T-helper 17 cell (primary cell): ENCODE measurements at regions not wholly inside any gene's neighbourhood (a gene's known extent, or its start where the extent isn't known, plus 50 kb on each side); places are given as distances from the start of the nearest gene placed in this dataset.
"Not testable (repeated sequence)": the region's sequence is repeated elsewhere in the genome, so short reads cannot be mapped to it uniquely, and the experiment has no call there.

Source experiments
- ATAC-seq: fragments of 150-1000 bp; cut with Tn5 transposase; 2 replicates; pipeline ENCODE4 v1.10.0; 2021; ENCODE audit warnings: mild to moderate bottlenecking, moderate library complexity
- DNase-seq, 3 donors: peaks; one replicate each; pipeline versions ENCODE4 v3.0.0 to v3.0.0-alpha.2; 2020 to 2021
- H3K9me3 ChIP-seq: one replicate; pipeline ENCODE4 v1.7.0; 2013; ENCODE audit warnings: low read length, mild to moderate bottlenecking; ENCODE audit not compliant: control insufficient read depth, poor library complexity, severe bottlenecking
- H3K27ac Mint-ChIP-seq: one replicate; pipeline ENCODE4 v1.8.0; 2022; ENCODE audit warnings: mild to moderate bottlenecking, moderate library complexity, mixed read lengths
- H3K27me3 Mint-ChIP-seq: one replicate; pipeline ENCODE4 v1.8.0; 2022; ENCODE audit warnings: mixed read lengths
- H3K36me3 Mint-ChIP-seq: one replicate; pipeline ENCODE4 v1.8.0; 2022; ENCODE audit warnings: low read depth, mixed read lengths
- H3K4me1 Mint-ChIP-seq: one replicate; pipeline ENCODE4 v1.8.0; 2022; ENCODE audit warnings: mild to moderate bottlenecking, mixed read lengths
- H3K4me3 Mint-ChIP-seq: one replicate; pipeline ENCODE4 v1.8.0; 2022; ENCODE audit warnings: mild to moderate bottlenecking, moderate library complexity, mixed read lengths

DNA sequence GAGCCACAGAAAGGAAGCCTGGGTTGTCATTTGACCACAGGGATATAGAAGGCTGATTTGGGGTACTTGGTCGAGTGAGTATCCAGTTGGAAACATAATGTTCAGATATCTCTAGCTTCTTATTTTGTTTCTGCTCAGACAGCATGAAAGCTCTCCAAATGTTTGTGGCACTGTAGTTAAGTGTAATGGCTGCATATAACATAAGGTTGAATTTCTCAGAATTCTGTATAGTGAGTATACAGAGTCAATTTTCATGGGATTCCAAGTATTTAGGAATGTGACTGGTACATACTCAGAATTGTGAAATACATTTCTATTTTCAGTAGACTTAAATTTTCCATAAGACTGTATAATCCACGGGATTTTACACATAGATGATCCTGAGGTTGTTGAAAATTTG, 2102.1 kb upstream of the RAG2 start:
- no peaks in the 10 kb centered on the region for H3K4me1 Mint-ChIP-seq
- H3K36me3 Mint-ChIP-seq, result no peaks in the 10 kb centered on the region
- no peak for ATAC-seq
- no peak overlapping the region for H3K27ac Mint-ChIP-seq
- no peak overlapping the region for H3K4me3 Mint-ChIP-seq
- H3K27me3 Mint-ChIP-seq, result no peaks in the 10 kb centered on the region
- no peak for DNase-seq
- H3K9me3 ChIP-seq, result no peaks in the 10 kb centered on the region

- Mint-ChIP-seq H3K4me1 (no peaks in the 10 kb centered on the region), H3K36me3 (no peaks in the 10 kb centered on the region), H3K27ac (no peak overlapping the region), H3K4me3 (no peak overlapping the region), H3K27me3 (no peaks in the 10 kb centered on the region)
- no peak for DNase-seq
- ATAC-seq, result no peak
- no peaks in the 10 kb centered on the region for H3K9me3 ChIP-seq
Measured at GRCh38 chr11:38693306-38693705, 2095.3 kb upstream of the RAG2 start.

- not testable (repeated sequence) for H3K36me3 Mint-ChIP-seq, ATAC-seq
Measured at GRCh38 chr11:38690211-38690610, 2092.2 kb upstream of the RAG2 start.

DNA sequence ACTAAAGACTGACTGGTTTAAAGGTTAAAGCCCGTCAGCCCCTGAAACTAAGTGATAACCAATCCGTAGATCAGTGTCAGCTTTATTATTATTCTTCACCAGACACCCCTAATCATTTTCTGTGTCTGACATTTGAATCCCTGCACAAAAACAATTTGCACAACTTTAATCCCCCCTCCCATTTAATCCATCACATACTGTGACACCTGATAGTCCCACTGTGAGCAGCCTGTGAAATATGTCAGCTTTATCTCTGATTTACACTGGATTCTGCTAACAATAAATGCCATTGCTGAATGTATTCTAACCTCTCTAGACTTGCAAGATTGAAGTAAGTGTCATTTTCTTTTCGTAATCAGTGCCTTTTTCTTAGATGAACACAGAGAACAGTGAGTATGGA, 2089.0 kb upstream of the RAG2 start:
- H3K27me3 Mint-ChIP-seq, result no peaks in the 10 kb centered on the region
- no peak for DNase-seq
- no peak overlapping the region for H3K4me3 Mint-ChIP-seq
- no peak overlapping the region for H3K27ac Mint-ChIP-seq
- no peaks in the 10 kb centered on the region for H3K9me3 ChIP-seq
- no peaks in the 10 kb centered on the region for H3K36me3 Mint-ChIP-seq
- no peaks in the 10 kb centered on the region for H3K4me1 Mint-ChIP-seq
- no peak for ATAC-seq

More at GRCh38 chr11:38690211-38690610, 2092.2 kb upstream of the RAG2 start:
- not testable (repeated sequence) for DNase-seq, H3K4me1 Mint-ChIP-seq, H3K27ac Mint-ChIP-seq, H3K4me3 Mint-ChIP-seq, H3K27me3 Mint-ChIP-seq, H3K9me3 ChIP-seq

- H3K9me3 ChIP-seq, result no peaks in the 10 kb centered on the region
- DNase-seq (no peak), ATAC-seq (no peak)
- Mint-ChIP-seq H3K36me3 (no peaks in the 10 kb centered on the region), H3K27ac (no peak overlapping the region), H3K27me3 (no peaks in the 10 kb centered on the region), H3K4me3 (no peak overlapping the region), H3K4me1 (no peaks in the 10 kb centered on the region)
Measured at GRCh38 chr11:38683484-38683883, 2085.4 kb upstream of the RAG2 start.

DNA sequence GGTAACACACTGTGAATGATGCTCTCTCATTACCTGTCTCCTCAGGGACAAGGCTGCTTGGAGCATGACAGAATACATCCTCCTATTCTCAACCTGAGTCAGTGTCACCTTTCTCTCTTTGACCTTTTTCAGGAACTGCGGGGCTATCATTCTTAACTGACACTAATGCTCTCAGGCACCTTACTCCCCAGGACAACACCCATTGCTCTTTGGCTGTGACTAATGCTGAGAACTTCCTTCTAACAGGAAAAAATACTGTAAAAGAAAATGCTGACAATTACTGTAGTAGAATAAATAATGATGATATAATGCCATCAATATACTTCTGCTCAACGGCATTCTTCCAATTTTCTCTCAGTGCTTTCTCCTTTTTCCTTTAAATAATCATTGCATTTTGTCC, 2082.7 kb upstream of the RAG2 start:
- H3K9me3 ChIP-seq, result no peaks in the 10 kb centered on the region
- Mint-ChIP-seq H3K4me1 (no peaks in the 10 kb centered on the region), H3K36me3 (no peaks in the 10 kb centered on the region), H3K4me3 (no peak overlapping the region), H3K27ac (no peak overlapping the region), H3K27me3 (no peaks in the 10 kb centered on the region)
- ATAC-seq (no peak), DNase-seq (no peak)

DNA sequence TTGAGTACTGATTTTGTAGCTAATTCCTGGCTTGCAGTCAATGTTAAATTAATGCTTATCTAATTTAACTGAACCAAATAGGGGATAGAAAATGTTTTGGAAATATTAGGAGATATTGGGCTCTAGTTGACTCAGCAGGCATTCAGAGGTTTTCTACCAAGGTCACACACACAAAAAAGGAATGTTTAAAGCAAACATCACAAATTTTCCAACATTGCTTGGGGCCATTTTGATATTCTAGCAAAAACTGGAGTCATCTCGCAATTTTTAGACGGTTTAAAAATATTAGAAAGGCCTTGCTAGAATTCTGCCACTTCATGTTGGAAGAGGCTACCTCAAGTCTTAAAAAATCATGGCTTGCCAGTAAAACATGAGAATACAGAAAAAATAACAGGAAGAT, 2082.1 kb upstream of the RAG2 start:
- no peaks in the 10 kb centered on the region for H3K27me3 Mint-ChIP-seq
- no peaks in the 10 kb centered on the region for H3K36me3 Mint-ChIP-seq

GRCh38 chr11:38672445-38672844, 2074.4 kb upstream of the RAG2 start:
- Mint-ChIP-seq H3K4me1 (no peaks in the 10 kb centered on the region), H3K4me3 (no peak overlapping the region), H3K27ac (no peak overlapping the region), H3K36me3 (no peaks in the 10 kb centered on the region), H3K27me3 (no peaks in the 10 kb centered on the region)
- ATAC-seq, result no peak
- no peak for DNase-seq
- no peaks in the 10 kb centered on the region for H3K9me3 ChIP-seq

More for the DNA sequence above, 2082.1 kb upstream of the RAG2 start:
- Mint-ChIP-seq H3K27ac (no peak overlapping the region), H3K4me3 (no peak overlapping the region), H3K4me1 (no peaks in the 10 kb centered on the region)
- no peak for DNase-seq
- H3K9me3 ChIP-seq, result no peaks in the 10 kb centered on the region
- no peak for ATAC-seq

GRCh38 chr11:38667359-38667758, 2069.3 kb upstream of the RAG2 start:
- Mint-ChIP-seq H3K4me1 (no peaks in the 10 kb centered on the region), H3K36me3 (no peaks in the 10 kb centered on the region), H3K27ac (no peak overlapping the region), H3K27me3 (no peaks in the 10 kb centered on the region), H3K4me3 (no peak overlapping the region)
- DNase-seq (no peak), ATAC-seq (no peak)
- H3K9me3 ChIP-seq, result no peaks in the 10 kb centered on the region

GRCh38 chr11:38648604-38649003, 2050.6 kb upstream of the RAG2 start:
- no peaks in the 10 kb centered on the region for H3K9me3 ChIP-seq
- Mint-ChIP-seq H3K27me3 (no peaks in the 10 kb centered on the region), H3K4me3 (no peak overlapping the region), H3K27ac (no peak overlapping the region), H3K4me1 (no peaks in the 10 kb centered on the region), H3K36me3 (no peaks in the 10 kb centered on the region)
- ATAC-seq (no peak), DNase-seq (no peak)

DNA sequence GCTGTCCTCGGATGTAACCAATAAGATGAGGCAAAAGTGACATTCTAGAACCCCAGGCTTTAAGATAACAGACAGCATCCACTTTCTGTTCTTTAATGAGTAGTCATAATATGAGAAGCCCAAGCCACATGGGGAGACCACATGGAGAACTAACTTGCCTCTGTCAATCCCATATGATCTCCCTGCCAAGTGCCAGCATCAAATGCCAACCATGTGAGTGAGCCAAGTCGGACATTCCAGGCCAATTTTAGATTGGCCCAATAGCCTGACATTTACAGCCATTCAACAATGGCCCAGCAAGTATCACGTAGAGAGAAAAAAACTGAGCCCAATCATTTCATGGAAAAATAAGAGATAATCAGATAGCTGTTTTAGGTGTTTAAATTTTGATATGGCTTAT, 2048.3 kb upstream of the RAG2 start:
- Mint-ChIP-seq H3K36me3 (no peaks in the 10 kb centered on the region), H3K27me3 (no peaks in the 10 kb centered on the region), H3K27ac (no peak overlapping the region), H3K4me1 (no peaks in the 10 kb centered on the region), H3K4me3 (no peak overlapping the region)
- no peak for DNase-seq
- ATAC-seq, result no peak
- no peaks in the 10 kb centered on the region for H3K9me3 ChIP-seq

DNA sequence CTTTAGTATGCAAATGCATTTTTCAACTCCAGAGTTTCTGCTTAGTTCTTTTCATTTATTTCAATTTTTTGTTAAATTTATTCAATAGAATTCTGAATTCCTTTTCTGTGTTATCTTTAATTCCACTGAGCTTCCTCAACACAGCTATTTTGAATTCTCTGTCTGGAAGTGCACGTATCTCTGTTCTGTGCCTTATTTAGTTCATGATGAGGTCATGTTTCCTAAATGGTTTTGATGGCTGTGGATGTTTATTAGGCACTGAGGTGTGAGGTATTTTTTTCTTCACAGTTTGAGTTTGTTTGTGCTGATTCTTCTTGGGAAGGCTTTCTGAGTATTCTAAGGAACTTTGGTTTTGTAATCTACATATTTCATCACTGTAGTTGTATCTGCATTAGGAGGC, 2042.8 kb upstream of the RAG2 start:
- H3K4me3 Mint-ChIP-seq, result no peak overlapping the region
- H3K27ac Mint-ChIP-seq, result no peak overlapping the region
- DNase-seq (no peak), ATAC-seq (no peak)
- no peaks in the 10 kb centered on the region for H3K4me1 Mint-ChIP-seq
- H3K27me3 Mint-ChIP-seq, result no peaks in the 10 kb centered on the region
- H3K36me3 Mint-ChIP-seq, result no peaks in the 10 kb centered on the region
- no peaks in the 10 kb centered on the region for H3K9me3 ChIP-seq

DNA sequence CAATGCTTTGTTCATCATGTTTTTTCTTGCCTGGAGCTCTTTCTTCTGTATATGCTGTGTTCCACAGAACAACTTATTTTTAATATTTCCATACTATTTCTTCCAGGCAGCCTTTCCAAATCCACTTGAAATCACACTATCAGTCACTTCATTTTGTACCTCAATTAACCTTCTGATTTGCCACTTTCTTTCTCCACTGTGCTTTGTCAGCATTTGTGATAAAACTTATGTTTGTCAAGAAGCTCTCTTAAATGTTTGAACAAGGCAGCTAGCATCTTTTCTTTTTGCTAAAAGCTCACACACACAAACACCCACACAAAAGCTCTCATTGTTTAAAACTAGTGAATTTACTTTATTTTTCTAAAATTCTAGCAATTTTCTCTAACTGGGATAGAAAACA, 2014.7 kb upstream of the RAG2 start:
- Mint-ChIP-seq H3K27me3 (no peaks in the 10 kb centered on the region), H3K4me1 (no peaks in the 10 kb centered on the region), H3K36me3 (no peaks in the 10 kb centered on the region), H3K4me3 (no peak overlapping the region), H3K27ac (no peak overlapping the region)
- ATAC-seq (no peak), DNase-seq (no peak)
- no peaks in the 10 kb centered on the region for H3K9me3 ChIP-seq

DNA sequence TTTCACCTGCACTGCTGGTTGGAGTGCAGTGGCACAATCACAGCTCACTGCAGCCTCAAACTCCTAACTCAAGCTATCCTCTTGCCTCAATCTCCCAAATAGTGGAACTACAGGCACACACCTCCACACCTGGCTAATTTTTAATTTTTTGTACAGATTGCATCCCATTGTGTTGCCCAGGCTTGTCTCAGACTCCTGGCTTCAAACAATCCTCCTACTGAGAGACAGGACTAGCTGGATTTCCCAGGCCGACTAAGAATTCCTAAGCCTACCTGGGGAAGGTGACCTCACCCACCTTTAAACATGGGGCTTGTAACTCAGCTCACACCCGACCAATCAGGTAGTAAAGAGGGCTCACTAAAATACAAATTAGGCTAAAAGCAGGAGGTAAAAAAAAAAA, 2003.3 kb upstream of the RAG2 start:
- H3K36me3 Mint-ChIP-seq, H3K4me3 Mint-ChIP-seq, H3K27ac Mint-ChIP-seq, DNase-seq, ATAC-seq, H3K4me1 Mint-ChIP-seq, H3K9me3 ChIP-seq, H3K27me3 Mint-ChIP-seq: not testable (repeated sequence)

DNA sequence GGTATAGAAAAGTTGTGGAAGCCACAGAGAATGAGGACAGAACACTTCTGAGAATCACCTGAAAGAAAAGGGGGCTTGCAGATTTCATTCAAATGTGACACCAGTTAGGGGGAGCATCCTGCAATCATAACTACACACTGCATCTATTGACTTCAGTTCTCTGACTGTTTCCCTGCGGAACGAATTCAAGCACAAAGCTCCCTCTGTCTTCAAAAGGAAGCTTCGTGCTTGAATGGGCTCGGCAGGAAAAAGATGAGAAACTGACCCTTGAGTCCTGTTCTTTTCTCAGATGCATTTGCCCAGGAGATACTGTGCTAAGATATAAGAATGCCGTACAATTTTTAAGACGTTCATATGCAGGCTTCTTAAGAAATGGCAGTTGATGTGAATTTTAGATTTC, 2000.4 kb upstream of the RAG2 start:
- DNase-seq (no peak), ATAC-seq (no peak)
- H3K27ac Mint-ChIP-seq, result no peak overlapping the region

More for the DNA sequence above, 2000.4 kb upstream of the RAG2 start:
- Mint-ChIP-seq H3K27me3 (no peaks in the 10 kb centered on the region), H3K36me3 (no peaks in the 10 kb centered on the region), H3K4me3 (no peak overlapping the region), H3K4me1 (no peaks in the 10 kb centered on the region)
- no peaks in the 10 kb centered on the region for H3K9me3 ChIP-seq
